ENCODE measurements at regions not wholly inside any gene's neighbourhood (a gene's known extent, or its start where the extent isn't known, plus 50 kb on each side); places are given as distances from the start of the nearest gene placed in this dataset.

- TF ChIP-seq CTCF (IDR thresholded peaks at IDR 0.05; ENCODE audit: low read depth, low read length, missing input control) (no peak), YY1 (IDR thresholded peaks at IDR 0.05) (no peak), ZBTB33 (IDR thresholded peaks at IDR 0.05) (no peak), HNF4A (conservative IDR thresholded peaks at IDR 0.05) (no peak), FOXA1 (IDR thresholded peaks at IDR 0.05) (no peak), NR2F2 (IDR thresholded peaks at IDR 0.05) (no peak), RAD21 (IDR thresholded peaks at IDR 0.05) (no peak), EGR1 (IDR thresholded peaks at IDR 0.05; ENCODE audit: low read depth in 2 of 2) (no peak), REST (IDR thresholded peaks at IDR 0.05) (no peak), TAF1 (conservative IDR thresholded peaks at IDR 0.05) (no peak)
Measured at GRCh38 chr13:81305928-81306327, 965.0 kb upstream of the SPRY2 start.
